ENCODE measurements at regions not wholly inside any gene's neighbourhood (a gene's known extent, or its start where the extent isn't known, plus 50 kb on each side); places are given as distances from the start of the nearest gene placed in this dataset.

- H3K18ac ChIP-seq (ENCODE audit: low read length) = no peak overlapping the region
- H3K14ac ChIP-seq (ENCODE audit: low read length) = no peak overlapping the region
- no peak overlapping the region for H3K4ac ChIP-seq (ENCODE audit: low read depth, low read length)
- H2BK120ac ChIP-seq (ENCODE audit: insufficient read depth, low read length, poor library complexity) = no peak overlapping the region
- no peak overlapping the region for H3K9ac ChIP-seq (ENCODE audit: low read length)
- no peak overlapping the region for H4K12ac ChIP-seq (ENCODE audit: low read depth, low read length)
- H2AK5ac ChIP-seq (ENCODE audit: low read length) = no peak overlapping the region
- H3K79me1 ChIP-seq (ENCODE audit: low read length) = no peaks in the 10 kb centered on the region
- H3K27me3 ChIP-seq (ENCODE audit: insufficient read depth, low read length) = no peaks in the 10 kb centered on the region
- no peaks in the 10 kb centered on the region for H3K4me1 ChIP-seq (ENCODE audit: control insufficient read depth in 1 of 2, insufficient read depth in 2 of 2, low read length in 2 of 2)
- no peaks in the 10 kb centered on the region for H3K9me3 ChIP-seq (ENCODE audit: insufficient read depth, low read depth, low read length)
- H2BK5ac ChIP-seq (ENCODE audit: low read depth, low read length, poor library complexity) = no peak overlapping the region
- H4K8ac ChIP-seq (ENCODE audit: low read depth, low read length) = no peak overlapping the region
- H3K4me2 ChIP-seq (ENCODE audit: low read length) = no peak overlapping the region
- no peak for DNase-seq
- no peak overlapping the region for H3K4me3 ChIP-seq (ENCODE audit: low read depth, low read length)
- no peaks in the 10 kb centered on the region for H3K36me3 ChIP-seq (ENCODE audit: control insufficient read depth in 1 of 2, insufficient read depth in 2 of 2, low read length in 2 of 2)
- WGBS (ENCODE audit: extremely low coverage, insufficient coverage, insufficient read length) = no CpG with 5 or more reads among the region's 6 CpGs
- no peak overlapping the region for H3K23ac ChIP-seq (ENCODE audit: low read length)
- no peak overlapping the region for H2AFZ ChIP-seq (ENCODE audit: insufficient read depth, low read length, poor library complexity)
- no peaks in the 10 kb centered on the region for H3K79me2 ChIP-seq (ENCODE audit: control insufficient read depth, insufficient read depth, low read length, poor library complexity)
- H4K91ac ChIP-seq (ENCODE audit: low read depth, low read length) = no peak overlapping the region
- H3K27ac ChIP-seq (ENCODE audit: low read depth, low read length) = no peak overlapping the region
- H2BK12ac ChIP-seq (ENCODE audit: low read length) = no peak overlapping the region
Measured at GRCh38 chr14:84544486-84545131, 985.3 kb upstream of the FLRT2 start.

- no peaks in the 10 kb centered on the region for H3K79me1 ChIP-seq (ENCODE audit: low read length)
- DNase-seq = no peak
- H2BK12ac ChIP-seq (ENCODE audit: low read length) = no peak overlapping the region
- H2AFZ ChIP-seq (ENCODE audit: insufficient read depth, low read length, poor library complexity) = no peak overlapping the region
- H3K9me3 ChIP-seq (ENCODE audit: insufficient read depth, low read depth, low read length) = no peaks in the 10 kb centered on the region
- H4K12ac ChIP-seq (ENCODE audit: low read depth, low read length) = no peak overlapping the region
- no peak overlapping the region for H2BK5ac ChIP-seq (ENCODE audit: low read depth, low read length, poor library complexity)
- H3K23ac ChIP-seq (ENCODE audit: low read length) = no peak overlapping the region
- H2AK5ac ChIP-seq (ENCODE audit: low read length) = no peak overlapping the region
- H3K9ac ChIP-seq (ENCODE audit: low read length) = no peak overlapping the region
- H3K4ac ChIP-seq (ENCODE audit: low read depth, low read length) = no peak overlapping the region
- no CpG with 5 or more reads among the region's 2 CpGs for WGBS (ENCODE audit: extremely low coverage, insufficient coverage, insufficient read length)
- no peaks in the 10 kb centered on the region for H3K79me2 ChIP-seq (ENCODE audit: control insufficient read depth, insufficient read depth, low read length, poor library complexity)
- H2BK120ac ChIP-seq (ENCODE audit: insufficient read depth, low read length, poor library complexity) = no peak overlapping the region
- H4K8ac ChIP-seq (ENCODE audit: low read depth, low read length) = no peak overlapping the region
- H3K27me3 ChIP-seq (ENCODE audit: insufficient read depth, low read length) = no peaks in the 10 kb centered on the region
- H3K4me3 ChIP-seq (ENCODE audit: low read depth, low read length) = no peak overlapping the region
- no peak overlapping the region for H3K14ac ChIP-seq (ENCODE audit: low read length)
- no peak overlapping the region for H3K18ac ChIP-seq (ENCODE audit: low read length)
- H3K27ac ChIP-seq (ENCODE audit: low read depth, low read length) = no peak overlapping the region
- no peak overlapping the region for H3K4me2 ChIP-seq (ENCODE audit: low read length)
- no peaks in the 10 kb centered on the region for H3K36me3 ChIP-seq (ENCODE audit: control insufficient read depth in 1 of 2, insufficient read depth in 2 of 2, low read length in 2 of 2)
- no peaks in the 10 kb centered on the region for H3K4me1 ChIP-seq (ENCODE audit: control insufficient read depth in 1 of 2, insufficient read depth in 2 of 2, low read length in 2 of 2)
- no peak overlapping the region for H4K91ac ChIP-seq (ENCODE audit: low read depth, low read length)
Measured at GRCh38 chr14:84546236-84546635, 983.7 kb upstream of the FLRT2 start.

- Histone ChIP-seq H3K4me3 (ENCODE audit: low read depth, low read length) (no peak overlapping the region), H2BK12ac (ENCODE audit: low read length) (no peak overlapping the region), H3K18ac (ENCODE audit: low read length) (no peak overlapping the region), H2BK120ac (ENCODE audit: insufficient read depth, low read length, poor library complexity) (no peak overlapping the region), H3K23ac (ENCODE audit: low read length) (no peak overlapping the region), H3K9ac (ENCODE audit: low read length) (no peak overlapping the region), H3K14ac (ENCODE audit: low read length) (no peak overlapping the region), H3K79me2 (ENCODE audit: control insufficient read depth, insufficient read depth, low read length, poor library complexity) (no peaks in the 10 kb centered on the region), H2BK5ac (ENCODE audit: low read depth, low read length, poor library complexity) (no peak overlapping the region), H3K36me3 (ENCODE audit: control insufficient read depth in 1 of 2, insufficient read depth in 2 of 2, low read length in 2 of 2) (no peaks in the 10 kb centered on the region), H3K27ac (ENCODE audit: low read depth, low read length) (no peak overlapping the region), H3K4ac (ENCODE audit: low read depth, low read length) (no peak overlapping the region), H4K12ac (ENCODE audit: low read depth, low read length) (no peak overlapping the region), H3K4me1 (ENCODE audit: control insufficient read depth in 1 of 2, insufficient read depth in 2 of 2, low read length in 2 of 2) (no peaks in the 10 kb centered on the region), H2AK5ac (ENCODE audit: low read length) (no peak overlapping the region), H3K4me2 (ENCODE audit: low read length) (no peak overlapping the region), H4K8ac (ENCODE audit: low read depth, low read length) (no peak overlapping the region), H3K79me1 (ENCODE audit: low read length) (no peaks in the 10 kb centered on the region), H3K27me3 (ENCODE audit: insufficient read depth, low read length) (no peaks in the 10 kb centered on the region), H2AFZ (ENCODE audit: insufficient read depth, low read length, poor library complexity) (no peak overlapping the region), H3K9me3 (ENCODE audit: insufficient read depth, low read depth, low read length) (peaks cover 5% of the 10 kb centered on the region), H4K91ac (ENCODE audit: low read depth, low read length) (no peak overlapping the region)
- WGBS (ENCODE audit: extremely low coverage, insufficient coverage, insufficient read length) = no CpG with 5 or more reads among the region's 3 CpGs
- DNase-seq = no peak
Measured at GRCh38 chr14:84554136-84554535, 975.8 kb upstream of the FLRT2 start.

GRCh38 chr14:84555493-84555892, 974.5 kb upstream of the FLRT2 start:
- Histone ChIP-seq H2BK120ac (ENCODE audit: insufficient read depth, low read length, poor library complexity) (no peak overlapping the region), H3K36me3 (ENCODE audit: control insufficient read depth in 1 of 2, insufficient read depth in 2 of 2, low read length in 2 of 2) (no peaks in the 10 kb centered on the region), H3K4ac (ENCODE audit: low read depth, low read length) (no peak overlapping the region), H2BK12ac (ENCODE audit: low read length) (no peak overlapping the region), H3K18ac (ENCODE audit: low read length) (no peak overlapping the region), H2AFZ (ENCODE audit: insufficient read depth, low read length, poor library complexity) (no peak overlapping the region), H3K27ac (ENCODE audit: low read depth, low read length) (no peak overlapping the region), H4K8ac (ENCODE audit: low read depth, low read length) (no peak overlapping the region), H3K27me3 (ENCODE audit: insufficient read depth, low read length) (no peaks in the 10 kb centered on the region), H3K79me2 (ENCODE audit: control insufficient read depth, insufficient read depth, low read length, poor library complexity) (no peaks in the 10 kb centered on the region), H3K23ac (ENCODE audit: low read length) (no peak overlapping the region), H2BK5ac (ENCODE audit: low read depth, low read length, poor library complexity) (no peak overlapping the region), H3K9ac (ENCODE audit: low read length) (no peak overlapping the region), H3K9me3 (ENCODE audit: insufficient read depth, low read depth, low read length) (peaks cover 5% of the 10 kb centered on the region), H4K12ac (ENCODE audit: low read depth, low read length) (no peak overlapping the region), H3K4me1 (ENCODE audit: control insufficient read depth in 1 of 2, insufficient read depth in 2 of 2, low read length in 2 of 2) (no peaks in the 10 kb centered on the region), H3K4me2 (ENCODE audit: low read length) (no peak overlapping the region), H3K14ac (ENCODE audit: low read length) (no peak overlapping the region), H2AK5ac (ENCODE audit: low read length) (no peak overlapping the region), H4K91ac (ENCODE audit: low read depth, low read length) (no peak overlapping the region), H3K4me3 (ENCODE audit: low read depth, low read length) (no peak overlapping the region), H3K79me1 (ENCODE audit: low read length) (no peaks in the 10 kb centered on the region)
- no CpG with 5 or more reads among the region's 2 CpGs for WGBS (ENCODE audit: extremely low coverage, insufficient coverage, insufficient read length)
- no peak for DNase-seq
